Prostate gland (tissue), 2 donors: ENCODE measurements at regions not wholly inside any gene's neighbourhood (a gene's known extent, or its start where the extent isn't known, plus 50 kb on each side); places are given as distances from the start of the nearest gene placed in this dataset.

Source experiments
- DNase-seq: peaks from one replicate; pipeline ENCODE4 v3.0.0-alpha.2; 2019; ENCODE audit warnings: low spot score
- H3K27ac ChIP-seq, 2 donors: fragments of 200-600 bp; sonication (generic); 2 replicates each; pipeline ENCODE4 v1.5.1; 2017 to 2019
- H3K27me3 ChIP-seq: fragments of 200-600 bp; sonication (generic); replicated peaks from 2 replicates; pipeline ENCODE4 v1.5.1; 2019; ENCODE audit not compliant: insufficient read depth
- H3K36me3 ChIP-seq, 2 donors: fragments of 200-600 bp; sonication (generic); 1 replicate in 1 of 2; 2 replicates in 1 of 2; pipeline versions ENCODE4 v1.5.1 to v1.8.1; 2017 to 2019
- H3K4me1 ChIP-seq: fragments of 200-600 bp; sonication (generic); replicated peaks from 2 replicates; pipeline ENCODE4 v1.5.1; 2019
- H3K4me3 ChIP-seq, 2 donors: fragments of 200-600 bp; sonication (generic); 2 replicates each; pipeline ENCODE4 v1.5.1; 2017 to 2019
- H3K9me3 ChIP-seq: fragments of 200-600 bp; sonication (generic); 2 replicates; pipeline ENCODE4 v1.5.1; 2017
- CTCF ChIP-seq, 4 experiments: fragments of 200-600 bp in 2 of 4; fragments of 450-650 bp in 2 of 4; sonication (generic) in 2 of 4; IDR thresholded peaks; 1 replicate in 3 of 4; 2 replicates in 1 of 4; pipeline ENCODE4 v1.5.1; 2016 to 2019; ENCODE audit warnings: antibody characterized with exemption in 4 of 4, mild to moderate bottlenecking in 2 of 4, moderate library complexity in 2 of 4
- POLR2A ChIP-seq: fragments of 450-650 bp; IDR thresholded peaks from one replicate; pipeline ENCODE4 v1.6.1; 2016; ENCODE audit warnings: antibody characterized with exemption, mild to moderate bottlenecking
- POLR2AphosphoS5 ChIP-seq: sonication (generic); formaldehyde crosslinking; IDR thresholded peaks from one replicate; pipeline ENCODE4 v1.6.1; 2017; ENCODE audit warnings: antibody characterized with exemption
- WGBS: methylation state at CpG from one replicate; pipeline ENCODE4 v1.1.5; 2018; 5-methylcytosine and 5-hydroxymethylcytosine counted together
- intact Hi-C: fragments of 100-400 bp; cut with DNase I; formaldehyde crosslinking; loops from one replicate; pipeline ENCODE4 v1.14.2; 2022

- 65% methylated on average over 3 of the region's 3 CpGs for WGBS
- Histone ChIP-seq H3K36me3 (no peaks in the 10 kb centered on the region), H3K4me1 (no peaks in the 10 kb centered on the region), H3K27me3 (no peaks in the 10 kb centered on the region), H3K27ac (no peak overlapping the region), H3K9me3 (no peaks in the 10 kb centered on the region), H3K4me3 (no peak overlapping the region)
- no peak for DNase-seq
- intact Hi-C loops = no loop called here
- TF ChIP-seq POLR2A (no peak), POLR2AphosphoS5 (no peak), CTCF (IDR thresholded peaks at IDR 0.05) (no peak)
These were observed 52.6 kb upstream of the ASB17 start for GRCh38 chr1:75984781-75985180.

- no peaks in the 10 kb centered on the region for H3K9me3 ChIP-seq
- WGBS = 60% methylated on average over 4 of the region's 4 CpGs
- no peak for DNase-seq
These were observed 53.6 kb upstream of the ASB17 start for GRCh38 chr1:75985827-75986226.

GRCh38 chr1:75986478-75986877, 54.3 kb upstream of the ASB17 start:
- Histone ChIP-seq H3K4me1 (no peaks in the 10 kb centered on the region), H3K9me3 (no peaks in the 10 kb centered on the region), H3K27me3 (no peaks in the 10 kb centered on the region), H3K4me3 (no peak overlapping the region), H3K27ac (no peak overlapping the region), H3K36me3 (no peaks in the 10 kb centered on the region)
- TF ChIP-seq POLR2AphosphoS5 (no peak), POLR2A (no peak), CTCF (IDR thresholded peaks at IDR 0.05) (no peak)
- no peak for DNase-seq
- intact Hi-C loops = no loop called here

More at GRCh38 chr1:75985827-75986226, 53.6 kb upstream of the ASB17 start:
- no peak for TF ChIP-seq POLR2AphosphoS5
- no peak for TF ChIP-seq POLR2A
- TF ChIP-seq CTCF (IDR thresholded peaks at IDR 0.05) = no peak
- intact Hi-C loops = no loop called here
- H3K4me1 ChIP-seq = no peaks in the 10 kb centered on the region
- H3K36me3 ChIP-seq = no peaks in the 10 kb centered on the region
- H3K27ac ChIP-seq = no peak overlapping the region
- H3K27me3 ChIP-seq = no peaks in the 10 kb centered on the region
- no peak overlapping the region for H3K4me3 ChIP-seq

GRCh38 chr1:75989121-75989520, 56.9 kb upstream of the ASB17 start:
- TF ChIP-seq POLR2AphosphoS5 (no peak), POLR2A (no peak), CTCF (IDR thresholded peaks at IDR 0.05) (no peak)
- DNase-seq = no peak
- intact Hi-C loops = no loop called here

GRCh38 chr1:75990686-75991085, 58.5 kb upstream of the ASB17 start:
- H3K4me3 ChIP-seq = no peak overlapping the region
- TF ChIP-seq POLR2A = no peak
- TF ChIP-seq CTCF (IDR thresholded peaks at IDR 0.05) = no peak
- no peak for TF ChIP-seq POLR2AphosphoS5
- intact Hi-C loops = loop anchor here (5.0 to 10.0 kb wide), 2 partner anchors 164 to 1137 kb away; no protein-coding TSS in a partner anchor
- no peaks in the 10 kb centered on the region for H3K27me3 ChIP-seq
- H3K9me3 ChIP-seq = no peaks in the 10 kb centered on the region
- WGBS = 66% methylated on average over 3 of the region's 3 CpGs
- no peak for DNase-seq
- H3K4me1 ChIP-seq = no peaks in the 10 kb centered on the region
- H3K27ac ChIP-seq = no peak overlapping the region
- no peaks in the 10 kb centered on the region for H3K36me3 ChIP-seq

More at GRCh38 chr1:75989121-75989520, 56.9 kb upstream of the ASB17 start:
- H3K36me3 ChIP-seq = no peaks in the 10 kb centered on the region
- no peak overlapping the region for H3K27ac ChIP-seq
- 65% methylated on average over 3 of the region's 3 CpGs for WGBS
- H3K27me3 ChIP-seq = no peaks in the 10 kb centered on the region
- no peak overlapping the region for H3K4me3 ChIP-seq
- H3K4me1 ChIP-seq = no peaks in the 10 kb centered on the region
- no peaks in the 10 kb centered on the region for H3K9me3 ChIP-seq
